HG03354 (cell line): ENCODE measurements at regions not wholly inside any gene's neighbourhood (a gene's known extent, or its start where the extent isn't known, plus 50 kb on each side); places are given as distances from the start of the nearest gene placed in this dataset.

Source experiments
- ATAC-seq: cut with Tn5 transposase; IDR thresholded peaks from one replicate; pipeline ENCODE4 v1.9.1; 2021; ENCODE audit warnings: mild to moderate bottlenecking; ENCODE audit not compliant: unreplicated experiment, poor library complexity, severe bottlenecking

DNA sequence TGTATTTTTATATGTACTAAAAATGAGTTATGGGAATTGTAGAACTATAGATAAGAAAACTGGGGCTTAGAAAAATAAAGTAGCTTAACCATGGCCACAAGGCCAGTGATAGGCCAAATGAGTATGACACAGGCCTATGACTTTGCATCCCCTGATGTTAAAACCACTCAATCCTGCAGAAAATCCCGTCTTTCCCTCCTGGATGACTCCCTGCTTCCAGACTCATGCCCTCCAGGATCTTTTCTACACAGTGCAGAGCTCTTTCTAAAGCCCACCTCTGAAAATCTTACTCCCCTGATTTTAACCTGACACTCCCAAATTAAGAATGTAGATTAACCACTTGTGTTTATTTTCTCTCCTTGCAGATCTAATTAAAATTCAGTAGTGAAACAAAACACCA is 489.2 kb upstream of the LRRN3 start:
- no peak for ATAC-seq

DNA sequence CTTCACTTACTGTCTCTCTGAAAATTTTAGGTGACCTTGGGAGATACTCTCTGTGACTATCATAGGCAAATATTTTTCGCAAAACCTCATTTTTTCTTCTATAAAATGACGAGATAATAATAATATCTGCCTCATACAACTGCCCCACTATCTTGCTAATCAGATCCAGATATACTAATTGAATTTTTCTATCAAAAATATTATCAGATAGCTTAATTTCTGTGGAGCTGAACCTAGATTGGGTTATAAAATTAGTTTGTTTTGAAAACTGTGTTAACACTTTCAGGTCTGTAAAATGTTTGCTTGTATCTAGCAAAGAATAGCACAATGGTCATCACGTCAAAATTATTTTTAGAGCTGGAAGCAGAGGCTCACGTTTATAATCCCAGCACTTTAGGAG is 486.7 kb upstream of the LRRN3 start:
- no peak for ATAC-seq

DNA sequence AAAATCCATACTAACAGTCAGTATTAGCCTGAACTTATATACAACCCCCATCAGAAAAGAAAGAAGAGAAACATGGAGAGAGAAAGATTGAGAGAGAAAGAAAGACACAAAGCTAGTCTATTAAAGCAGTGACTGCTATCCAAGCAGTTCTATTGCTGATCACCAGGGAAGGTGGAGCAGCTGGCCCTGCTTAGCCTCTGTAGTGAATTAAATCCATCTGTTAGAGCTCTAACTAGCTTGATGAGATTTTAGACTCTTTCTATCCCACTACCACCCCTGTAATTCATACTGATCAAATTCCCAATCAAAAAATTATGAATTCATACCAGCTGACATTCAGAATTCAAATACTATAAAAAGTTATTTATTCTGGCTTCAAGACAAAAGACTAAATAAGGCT is 486.0 kb upstream of the LRRN3 start:
- no peak for ATAC-seq

DNA sequence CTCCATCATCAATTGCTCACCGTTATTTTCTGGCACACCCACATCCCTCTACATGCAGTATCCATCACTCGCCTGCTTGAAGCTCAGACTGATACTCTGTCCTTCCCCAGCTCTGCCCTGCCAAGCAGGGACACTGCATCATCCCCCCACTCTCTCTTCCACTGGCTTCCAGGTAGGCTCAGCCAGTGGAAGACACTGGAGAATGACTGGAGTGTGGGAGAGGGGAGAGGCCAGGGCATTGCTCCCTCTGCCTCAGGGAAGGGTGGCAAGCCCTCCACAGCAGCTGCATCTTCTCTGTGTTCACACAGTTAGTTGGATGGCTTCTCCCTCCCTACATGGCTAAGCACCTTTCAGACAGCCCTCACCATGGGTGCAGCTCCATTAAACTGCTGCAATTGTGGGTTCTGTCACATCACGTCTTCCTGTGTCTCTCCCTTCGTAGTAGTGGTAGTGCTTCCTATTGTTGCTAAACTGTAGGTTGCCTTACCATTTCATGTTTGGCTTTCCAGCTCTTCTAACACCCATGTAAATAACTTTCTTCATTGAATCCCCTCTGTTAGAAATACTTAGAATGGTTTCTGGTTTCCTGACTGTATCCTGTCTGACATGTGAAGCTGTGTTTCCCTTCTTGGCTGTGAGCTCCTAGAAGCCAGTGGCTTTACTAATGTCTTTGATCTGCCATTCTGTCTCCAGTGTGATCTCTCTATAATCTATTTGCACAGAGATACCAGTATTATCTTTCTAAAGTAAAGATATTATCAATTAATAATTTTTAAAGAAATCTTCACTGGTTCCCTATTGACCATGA is 483.7 kb upstream of the LRRN3 start:
- no peak for ATAC-seq

DNA sequence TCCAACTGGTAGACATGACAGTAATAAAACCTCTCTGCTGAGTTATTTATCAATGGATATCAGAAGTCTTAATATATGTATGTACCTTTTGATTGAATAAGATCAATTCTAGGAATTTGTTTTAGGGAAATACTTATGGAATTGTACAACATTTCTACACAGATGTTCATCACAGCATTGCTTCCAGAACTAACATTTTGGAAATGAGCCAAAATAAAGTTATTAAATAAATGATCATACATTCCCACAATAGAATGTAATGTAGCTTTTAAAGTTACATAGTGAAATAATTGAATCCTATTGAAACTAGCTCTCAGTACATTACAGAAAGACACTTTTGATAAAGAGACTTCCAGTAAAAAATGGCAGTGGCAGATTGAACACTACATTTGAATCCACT is 481.6 kb upstream of the LRRN3 start:
- no peak for ATAC-seq

DNA sequence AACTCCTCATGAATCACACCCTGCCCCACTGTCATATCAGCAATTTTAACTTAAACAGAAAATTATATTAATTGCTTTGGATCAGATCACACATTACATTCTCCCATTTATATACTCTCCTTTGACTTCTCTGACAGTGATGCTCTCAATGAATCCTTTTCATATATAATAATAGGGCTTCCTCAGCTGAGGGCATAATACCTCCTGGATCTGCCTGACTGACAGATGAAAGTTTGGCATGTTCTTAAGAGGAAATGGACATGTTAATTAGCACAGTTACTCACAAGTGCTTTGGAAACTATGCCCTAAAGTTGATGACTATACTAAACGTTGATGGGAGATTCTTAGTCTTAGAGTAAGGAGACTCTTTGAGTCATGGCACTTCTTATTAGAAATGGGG is 478.2 kb upstream of the LRRN3 start:
- ATAC-seq: no peak
